ENCODE measurements at regions not wholly inside any gene's neighbourhood (a gene's known extent, or its start where the extent isn't known, plus 50 kb on each side); places are given as distances from the start of the nearest gene placed in this dataset.

GRCh38 chr11:16607675-16608644 is 130.5 kb upstream of the C11orf58 start (continued):
- TF ChIP-seq NPAS2 (CRISPR knock-in tag; IDR thresholded peaks at IDR 0.05; ENCODE audit: borderline replicate concordance) (no peak), ZSCAN22 (CRISPR knock-in tag; IDR thresholded peaks at IDR 0.05) (no peak), ZNF143 (CRISPR knock-in tag; IDR thresholded peaks at IDR 0.05) (peak; percentile 59; the same call in 1 of the 2 replicates)

- Histone ChIP-seq H3K9me3 (ENCODE audit: low read length) (no peaks in the 10 kb centered on the region), H3K4me3 (replicated peaks in 1 of 3; ENCODE audit: insufficient read depth in 1 of 3, low read depth in 2 of 3, low read length in 3 of 3) (peak overlapping the region; percentile 32 to 64 (median 59)), H3K36me3 (replicated peaks in 1 of 2; ENCODE audit: control insufficient read depth in 1 of 2, insufficient read depth in 2 of 2, low read length in 2 of 2) (no peaks in the 10 kb centered on the region), H3K4me1 (ENCODE audit: insufficient read depth, low read length) (peaks cover 47% of the 10 kb centered on the region), H3K4me2 (ENCODE audit: low read depth, low read length) (peak overlapping the region; percentile 74), H3K27ac (ENCODE audit: extremely low read length, insufficient read depth, low read length) (no peak overlapping the region), H3K27me3 (ENCODE audit: control insufficient read depth in 1 of 2, insufficient read depth in 2 of 2, low read length in 2 of 2) (peaks cover 10 to 82% of the 10 kb centered on the region in 2 experiments), H3K79me2 (ENCODE audit: insufficient read depth, low read length) (no peaks in the 10 kb centered on the region), H2AFZ (ENCODE audit: low read length) (no peak overlapping the region), H4K20me1 (ENCODE audit: insufficient read depth, low read length) (no peaks in the 10 kb centered on the region), H3K9ac (ENCODE audit: insufficient read depth, low read depth, low read length) (no peak overlapping the region)
- ATAC-seq (peak; percentile 25), DNase-seq (ENCODE audit: low spot score) (no peak), FAIRE-seq (no peak)
- ChIA-PET CTCF (ENCODE audit: low intra/inter-chr PET ratio, low total read pairs) (interaction anchor here (0.6 to 1.7 kb wide), 4 partner anchors 666 to 779 kb away, joined by 3 to 5 read pairs (median 4); no protein-coding TSS in a partner anchor), POLR2A (interaction anchor here (1.1 kb wide), 1 partner anchor 204 kb away, joined by 3 read pairs; no protein-coding TSS in a partner anchor)
- in situ Hi-C loops (cut with HindIII; ENCODE audit: extremely low pct_ligation_motif_present, low pct_unique_long_range_greater_than_20kb) = loop anchor here (5.0 to 10.0 kb wide), 2 partner anchors 422 to 705 kb away; no protein-coding TSS in a partner anchor
- intact Hi-C loops (cut with micrococcal nuclease; ENCODE audit: unreplicated experiment) = loop anchor here (2.0 to 10.0 kb wide), 4 partner anchors 202 to 562 kb away; partner anchors contain the start of gene SOX6
- 8% methylated on average over 69 of the region's 81 CpGs for WGBS (ENCODE audit: low lambda C conversion rate)
- BruUV-seq (replicated peaks) = no TSS peak
- TF ChIP-seq GABPB1 (CRISPR knock-in tag; IDR thresholded peaks at IDR 0.05) (peak; percentile 56; the same call in 1 of the 2 replicates), HNRNPK (IDR thresholded peaks at IDR 0.05; ENCODE audit: low read depth, low read length, poor library complexity, severe bottlenecking) (peak; percentile 75), CREBL2 (CRISPR knock-in tag; IDR thresholded peaks at IDR 0.05; ENCODE audit: borderline replicate concordance) (no peak), ZNF280D (CRISPR knock-in tag; IDR thresholded peaks at IDR 0.05) (no peak), RBFOX2 (IDR thresholded peaks at IDR 0.05; ENCODE audit: low read depth, low read length) (peak; percentile 47; the same call in 1 of the 2 replicates), EZH2 (conservative IDR thresholded peaks at IDR 0.05; ENCODE audit: low read depth, low read length) (peak; percentile 73), ZNF567 (CRISPR knock-in tag; IDR thresholded peaks at IDR 0.05; ENCODE audit: borderline replicate concordance) (no peak), ZNF598 (CRISPR knock-in tag; IDR thresholded peaks at IDR 0.05; ENCODE audit: borderline replicate concordance) (0 out of 2 replicates have a peak, but pooled peaks have one; percentile 53), ZNF263 (CRISPR knock-in tag; IDR thresholded peaks at IDR 0.05) (peak; percentile 88), YY1 (IDR thresholded peaks at IDR 0.05; ENCODE audit: insufficient read depth, insufficient replicate concordance, low read depth, low read length) (no peak)
- TF ChIP-seq, protein P1, sequence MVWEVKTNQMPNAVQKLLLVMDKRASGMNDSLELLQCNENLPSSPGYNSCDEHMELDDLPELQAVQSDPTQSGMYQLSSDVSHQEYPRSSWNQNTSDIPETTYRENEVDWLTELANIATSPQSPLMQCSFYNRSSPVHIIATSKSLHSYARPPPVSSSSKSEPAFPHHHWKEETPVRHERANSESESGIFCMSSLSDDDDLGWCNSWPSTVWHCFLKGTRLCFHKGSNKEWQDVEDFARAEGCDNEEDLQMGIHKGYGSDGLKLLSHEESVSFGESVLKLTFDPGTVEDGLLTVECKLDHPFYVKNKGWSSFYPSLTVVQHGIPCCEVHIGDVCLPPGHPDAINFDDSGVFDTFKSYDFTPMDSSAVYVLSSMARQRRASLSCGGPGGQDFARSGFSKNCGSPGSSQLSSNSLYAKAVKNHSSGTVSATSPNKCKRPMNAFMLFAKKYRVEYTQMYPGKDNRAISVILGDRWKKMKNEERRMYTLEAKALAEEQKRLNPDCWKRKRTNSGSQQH (CRISPR knock-in tag; IDR thresholded peaks at IDR 0.05; ENCODE audit: low read depth) = no peak
These were observed 131.4 kb upstream of the C11orf58 start for GRCh38 chr11:16606784-16607674.
